SK-N-SH (cell line): ENCODE measurements at regions not wholly inside any gene's neighbourhood (a gene's known extent, or its start where the extent isn't known, plus 50 kb on each side); places are given as distances from the start of the nearest gene placed in this dataset.

Experiments
- CTCF ChIA-PET: fragments of 300-600, 350-600 bp; formaldehyde crosslinking; extraction: SDS; loops from one replicate; lab custom pipeline; 2021; lab: Yijun Ruan, JAX
- POLR2A ChIA-PET: fragments of 350-600 bp; sonication (Branson Sonifier 250); formaldehyde crosslinking; extraction: SDS; loops from one replicate; lab custom pipeline; 2020; ENCODE audit warnings: antibody characterized with exemption, inconsistent platforms; lab: Yijun Ruan, JAX
- DNase-seq: peaks from one replicate; pipeline ENCODE4 v3.0.0; 2012
- H2AFZ ChIP-seq: fragments of 200-600 bp; sonication (generic); 2 replicates; pipeline ENCODE4 v1.8.1; 2016; ENCODE audit warnings: antibody characterized with exemption, mild to moderate bottlenecking, low read depth
- H3F3A ChIP-seq: fragments of 200-600 bp; sonication (generic); replicated peaks from 2 replicates; pipeline ENCODE3; 2016; ENCODE audit warnings: antibody characterized with exemption, mild to moderate bottlenecking; ENCODE audit not compliant: insufficient read depth
- H3K27ac ChIP-seq, 2 experiments: fragments of 200-500 bp in 1 of 2; fragments of 200-600 bp in 1 of 2; sonication (Bioruptor generic) in 1 of 2; sonication (generic), shearing (Covaris generic) in 1 of 2; 2 replicates each; pipeline versions ENCODE4 v1.5.1 to v1.6.1; 2014 to 2016; ENCODE audit warnings: low read depth in 2 of 2, inconsistent platforms in 1 of 2, low read length in 1 of 2, mild to moderate bottlenecking in 1 of 2, mixed read lengths in 1 of 2
- H3K27me3 ChIP-seq: fragments of 200-600 bp; sonication (generic), shearing (Covaris generic); 2 replicates; pipeline ENCODE4 v1.6.1; 2016; ENCODE audit warnings: mixed run types; ENCODE audit not compliant: insufficient read depth
- H3K36me3 ChIP-seq, 2 experiments: fragments of 200-500 bp in 1 of 2; fragments of 200-600 bp in 1 of 2; sonication (Bioruptor generic) in 1 of 2; sonication (generic) in 1 of 2; replicated peaks in 1 of 2; 2 replicates each; pipeline versions ENCODE3 to v1.5.1; 2014 to 2016; ENCODE audit warnings: low read length in 1 of 2, mild to moderate bottlenecking in 1 of 2; ENCODE audit not compliant: insufficient read depth in 2 of 2, control insufficient read depth in 1 of 2
- H3K4me1 ChIP-seq, 2 experiments: fragments of 200-500 bp in 1 of 2; fragments of 200-600 bp in 1 of 2; sonication (Bioruptor generic) in 1 of 2; sonication (generic), shearing (Covaris generic) in 1 of 2; 2 replicates each; pipeline versions ENCODE4 v1.5.1 to v1.6.1; 2014 to 2016; ENCODE audit warnings: low read depth in 1 of 2, low read length in 1 of 2, mixed run types in 1 of 2; ENCODE audit not compliant: insufficient read depth in 2 of 2, control insufficient read depth in 1 of 2
- H3K4me2 ChIP-seq: fragments of 200-600 bp; sonication (generic), shearing (Covaris generic); 2 replicates; pipeline ENCODE4 v1.6.1; 2017; ENCODE audit warnings: mixed run types
- H3K4me3 ChIP-seq, 2 experiments: fragments of 200-500 bp in 1 of 2; fragments of 200-600 bp in 1 of 2; sonication (Bioruptor generic) in 1 of 2; sonication (generic), shearing (Covaris generic) in 1 of 2; 2 replicates each; pipeline versions ENCODE4 v1.5.1 to v1.8.1; 2014 to 2016; ENCODE audit warnings: low read depth in 2 of 2, inconsistent platforms in 1 of 2, low read length in 1 of 2, mild to moderate bottlenecking in 1 of 2, mixed read lengths in 1 of 2, moderate library complexity in 1 of 2
- H3K79me2 ChIP-seq: fragments of 200-600 bp; sonication (generic); 2 replicates; pipeline ENCODE4 v1.8.1; 2017; ENCODE audit warnings: mild to moderate bottlenecking; ENCODE audit not compliant: insufficient read depth
- H3K9ac ChIP-seq: fragments of 200-600 bp; sonication (generic); 2 replicates; pipeline ENCODE4 v1.6.1; 2017; ENCODE audit warnings: mixed run types
- H3K9me2 ChIP-seq: fragments of 200-600 bp; sonication (generic); 2 replicates; pipeline ENCODE4 v1.6.1; 2017; ENCODE audit warnings: mixed run types
- H3K9me3 ChIP-seq: fragments of 200-600 bp; sonication (generic); 2 replicates; pipeline ENCODE4 v1.6.1; 2017; ENCODE audit warnings: mixed run types, mild to moderate bottlenecking, moderate library complexity
- H4K20me1 ChIP-seq: fragments of 200-600 bp; sonication (generic); 2 replicates; pipeline ENCODE4 v1.6.1; 2017; ENCODE audit warnings: mild to moderate bottlenecking, mixed run types; ENCODE audit not compliant: insufficient read depth
- CHD2 ChIP-seq: fragments of 150-350 bp; IDR thresholded peaks from 2 replicates; pipeline ENCODE4 v1.6.1; 2018; ENCODE audit warnings: low read length; ENCODE audit not compliant: partially characterized antibody
- EP300 ChIP-seq, 2 experiments: IDR thresholded peaks; 2 replicates each; pipeline versions ENCODE4 v1.4.0 to v1.6.1; 2012; ENCODE audit warnings: borderline replicate concordance in 1 of 2, low read depth in 1 of 2, low read length in 1 of 2
- EZH2phosphoT487 ChIP-seq: fragments of 200-600 bp; sonication (generic); IDR thresholded peaks from 2 replicates; pipeline ENCODE4 v1.6.1; 2017; ENCODE audit warnings: low read depth, mixed run types, mild to moderate bottlenecking, antibody characterized with exemption, moderate library complexity, borderline replicate concordance
- FOSL2 ChIP-seq: IDR thresholded peaks from 2 replicates; pipeline ENCODE4 v1.4.0; 2012; ENCODE audit warnings: low read depth, mild to moderate bottlenecking, moderate library complexity, borderline replicate concordance
- FOXJ3 ChIP-seq: sonication (generic); formaldehyde crosslinking; IDR thresholded peaks from 2 replicates; pipeline ENCODE4 v1.5.1; 2020; ENCODE audit warnings: mild to moderate bottlenecking, missing genetic modification reagents
- GABPA ChIP-seq: IDR thresholded peaks from 2 replicates; pipeline ENCODE4 v1.4.0; 2012; ENCODE audit warnings: low read depth, mild to moderate bottlenecking
- GATA2 ChIP-seq: sonication (generic); formaldehyde crosslinking; IDR thresholded peaks from 2 replicates; pipeline ENCODE4 v1.5.0; 2020; ENCODE audit warnings: mild to moderate bottlenecking, missing genetic modification reagents
- JUND ChIP-seq: IDR thresholded peaks from 2 replicates; pipeline ENCODE4 v1.4.0; 2012
- MEF2A ChIP-seq: IDR thresholded peaks from 2 replicates; pipeline ENCODE4 v1.4.0; 2012; ENCODE audit warnings: low read depth, borderline replicate concordance
- MXI1 ChIP-seq: IDR thresholded peaks from 2 replicates; pipeline ENCODE4 v1.6.1; 2012; ENCODE audit warnings: mild to moderate bottlenecking, low read depth, low read length, improper control_type of control experiment
- NRF1 ChIP-seq: IDR thresholded peaks from 2 replicates; pipeline ENCODE4 v1.6.1; 2012; ENCODE audit warnings: low read depth, mild to moderate bottlenecking, low read length
- RFX5 ChIP-seq: IDR thresholded peaks from 2 replicates; pipeline ENCODE4 v1.6.1; 2012; ENCODE audit warnings: mild to moderate bottlenecking, improper control_type of control experiment, low read length
- RXRA ChIP-seq: IDR thresholded peaks from 2 replicates; pipeline ENCODE4 v1.4.0; 2012; ENCODE audit warnings: low read depth, mild to moderate bottlenecking, borderline replicate concordance
- SMC3 ChIP-seq: IDR thresholded peaks from 2 replicates; pipeline ENCODE4 v1.6.1; 2012; ENCODE audit warnings: low read depth, low read length, improper control_type of control experiment
- TCF12 ChIP-seq: IDR thresholded peaks from 2 replicates; pipeline ENCODE4 v1.4.0; 2012
- TF ChIP-seq, protein P1 (sequence below): fragments of 150-350 bp; IDR thresholded peaks from 2 replicates; pipeline ENCODE4 v1.6.1; 2017; ENCODE audit warnings: antibody characterized with exemption, low read length, low read depth, borderline replicate concordance
- TF ChIP-seq, protein P2 (sequence below): fragments of 150-350 bp; IDR thresholded peaks from 2 replicates; pipeline ENCODE4 v1.6.1; 2016; ENCODE audit warnings: mild to moderate bottlenecking, low read depth, low read length
- TF ChIP-seq, protein P3 (sequence below): IDR thresholded peaks from 2 replicates; pipeline ENCODE4 v1.6.1; 2012; ENCODE audit warnings: mild to moderate bottlenecking, low read depth, low read length, moderate library complexity
- TF ChIP-seq, protein P4 (sequence below): fragments of 200-600 bp; sonication (generic); IDR thresholded peaks from 2 replicates; pipeline ENCODE4 v1.6.1; 2017; ENCODE audit warnings: antibody characterized with exemption, mild to moderate bottlenecking, moderate library complexity
- TF ChIP-seq, protein P5 (sequence below): IDR thresholded peaks from 2 replicates; pipeline ENCODE4 v1.4.0; 2012; ENCODE audit warnings: low read depth

DNA sequence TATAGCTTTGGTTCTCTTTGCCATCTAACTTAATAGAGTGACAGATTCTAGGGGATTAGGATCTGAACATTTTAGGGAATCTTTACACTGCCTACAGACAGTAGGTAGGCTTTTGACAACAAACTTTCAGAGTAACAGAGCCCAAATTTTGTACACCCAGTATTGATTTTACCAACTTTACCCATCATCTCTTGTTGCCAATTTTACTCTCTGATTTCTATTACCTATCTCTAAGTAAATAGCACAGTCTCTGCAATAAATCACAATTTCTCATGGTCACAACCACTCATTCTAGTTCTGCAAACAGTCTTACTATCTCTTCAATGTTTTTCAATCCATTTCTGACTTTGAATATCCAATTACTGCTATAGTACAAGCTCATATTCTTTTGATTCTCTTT lies 1097.6 kb upstream of the PHF14 start:
- ChIA-PET POLR2A (interaction anchor here (0.6 kb wide), 1 partner anchor 14 kb away, joined by 4 read pairs; no protein-coding TSS in a partner anchor), CTCF (no interaction called here)
- H3F3A ChIP-seq = no peaks in the 10 kb centered on the region
- H3K27me3 ChIP-seq = no peaks in the 10 kb centered on the region
- H3K4me2 ChIP-seq = no peak overlapping the region
- no peaks in the 10 kb centered on the region for H3K36me3 ChIP-seq
- no peak for TF ChIP-seq GATA2 (CRISPR knock-in tag)
- no peak for TF ChIP-seq NRF1
- no peak for TF ChIP-seq RFX5
- TF ChIP-seq, protein P1, sequence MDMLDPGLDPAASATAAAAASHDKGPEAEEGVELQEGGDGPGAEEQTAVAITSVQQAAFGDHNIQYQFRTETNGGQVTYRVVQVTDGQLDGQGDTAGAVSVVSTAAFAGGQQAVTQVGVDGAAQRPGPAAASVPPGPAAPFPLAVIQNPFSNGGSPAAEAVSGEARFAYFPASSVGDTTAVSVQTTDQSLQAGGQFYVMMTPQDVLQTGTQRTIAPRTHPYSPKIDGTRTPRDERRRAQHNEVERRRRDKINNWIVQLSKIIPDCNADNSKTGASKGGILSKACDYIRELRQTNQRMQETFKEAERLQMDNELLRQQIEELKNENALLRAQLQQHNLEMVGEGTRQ = no peak
- no peak for TF ChIP-seq MXI1
- no peak for TF ChIP-seq EP300 (IDR thresholded peaks at IDR 0.05; ENCODE audit: borderline replicate concordance in 1 of 2, low read depth in 1 of 2, low read length in 1 of 2)
- TF ChIP-seq TCF12 = no peak
- TF ChIP-seq CHD2 = no peak
- no peak for TF ChIP-seq EZH2phosphoT487
- TF ChIP-seq FOSL2 = no peak
- no peak for TF ChIP-seq GABPA
- TF ChIP-seq, protein P2, sequence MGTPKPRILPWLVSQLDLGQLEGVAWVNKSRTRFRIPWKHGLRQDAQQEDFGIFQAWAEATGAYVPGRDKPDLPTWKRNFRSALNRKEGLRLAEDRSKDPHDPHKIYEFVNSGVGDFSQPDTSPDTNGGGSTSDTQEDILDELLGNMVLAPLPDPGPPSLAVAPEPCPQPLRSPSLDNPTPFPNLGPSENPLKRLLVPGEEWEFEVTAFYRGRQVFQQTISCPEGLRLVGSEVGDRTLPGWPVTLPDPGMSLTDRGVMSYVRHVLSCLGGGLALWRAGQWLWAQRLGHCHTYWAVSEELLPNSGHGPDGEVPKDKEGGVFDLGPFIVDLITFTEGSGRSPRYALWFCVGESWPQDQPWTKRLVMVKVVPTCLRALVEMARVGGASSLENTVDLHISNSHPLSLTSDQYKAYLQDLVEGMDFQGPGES = no peak
- no peak for TF ChIP-seq JUND
- TF ChIP-seq SMC3 = no peak
- no peak for TF ChIP-seq FOXJ3
- TF ChIP-seq MEF2A = no peak
- TF ChIP-seq, protein P3, sequence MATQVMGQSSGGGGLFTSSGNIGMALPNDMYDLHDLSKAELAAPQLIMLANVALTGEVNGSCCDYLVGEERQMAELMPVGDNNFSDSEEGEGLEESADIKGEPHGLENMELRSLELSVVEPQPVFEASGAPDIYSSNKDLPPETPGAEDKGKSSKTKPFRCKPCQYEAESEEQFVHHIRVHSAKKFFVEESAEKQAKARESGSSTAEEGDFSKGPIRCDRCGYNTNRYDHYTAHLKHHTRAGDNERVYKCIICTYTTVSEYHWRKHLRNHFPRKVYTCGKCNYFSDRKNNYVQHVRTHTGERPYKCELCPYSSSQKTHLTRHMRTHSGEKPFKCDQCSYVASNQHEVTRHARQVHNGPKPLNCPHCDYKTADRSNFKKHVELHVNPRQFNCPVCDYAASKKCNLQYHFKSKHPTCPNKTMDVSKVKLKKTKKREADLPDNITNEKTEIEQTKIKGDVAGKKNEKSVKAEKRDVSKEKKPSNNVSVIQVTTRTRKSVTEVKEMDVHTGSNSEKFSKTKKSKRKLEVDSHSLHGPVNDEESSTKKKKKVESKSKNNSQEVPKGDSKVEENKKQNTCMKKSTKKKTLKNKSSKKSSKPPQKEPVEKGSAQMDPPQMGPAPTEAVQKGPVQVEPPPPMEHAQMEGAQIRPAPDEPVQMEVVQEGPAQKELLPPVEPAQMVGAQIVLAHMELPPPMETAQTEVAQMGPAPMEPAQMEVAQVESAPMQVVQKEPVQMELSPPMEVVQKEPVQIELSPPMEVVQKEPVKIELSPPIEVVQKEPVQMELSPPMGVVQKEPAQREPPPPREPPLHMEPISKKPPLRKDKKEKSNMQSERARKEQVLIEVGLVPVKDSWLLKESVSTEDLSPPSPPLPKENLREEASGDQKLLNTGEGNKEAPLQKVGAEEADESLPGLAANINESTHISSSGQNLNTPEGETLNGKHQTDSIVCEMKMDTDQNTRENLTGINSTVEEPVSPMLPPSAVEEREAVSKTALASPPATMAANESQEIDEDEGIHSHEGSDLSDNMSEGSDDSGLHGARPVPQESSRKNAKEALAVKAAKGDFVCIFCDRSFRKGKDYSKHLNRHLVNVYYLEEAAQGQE = no peak
- TF ChIP-seq, protein P4, sequence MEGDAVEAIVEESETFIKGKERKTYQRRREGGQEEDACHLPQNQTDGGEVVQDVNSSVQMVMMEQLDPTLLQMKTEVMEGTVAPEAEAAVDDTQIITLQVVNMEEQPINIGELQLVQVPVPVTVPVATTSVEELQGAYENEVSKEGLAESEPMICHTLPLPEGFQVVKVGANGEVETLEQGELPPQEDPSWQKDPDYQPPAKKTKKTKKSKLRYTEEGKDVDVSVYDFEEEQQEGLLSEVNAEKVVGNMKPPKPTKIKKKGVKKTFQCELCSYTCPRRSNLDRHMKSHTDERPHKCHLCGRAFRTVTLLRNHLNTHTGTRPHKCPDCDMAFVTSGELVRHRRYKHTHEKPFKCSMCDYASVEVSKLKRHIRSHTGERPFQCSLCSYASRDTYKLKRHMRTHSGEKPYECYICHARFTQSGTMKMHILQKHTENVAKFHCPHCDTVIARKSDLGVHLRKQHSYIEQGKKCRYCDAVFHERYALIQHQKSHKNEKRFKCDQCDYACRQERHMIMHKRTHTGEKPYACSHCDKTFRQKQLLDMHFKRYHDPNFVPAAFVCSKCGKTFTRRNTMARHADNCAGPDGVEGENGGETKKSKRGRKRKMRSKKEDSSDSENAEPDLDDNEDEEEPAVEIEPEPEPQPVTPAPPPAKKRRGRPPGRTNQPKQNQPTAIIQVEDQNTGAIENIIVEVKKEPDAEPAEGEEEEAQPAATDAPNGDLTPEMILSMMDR = no peak
- no peak for TF ChIP-seq RXRA
- TF ChIP-seq, protein P5, sequence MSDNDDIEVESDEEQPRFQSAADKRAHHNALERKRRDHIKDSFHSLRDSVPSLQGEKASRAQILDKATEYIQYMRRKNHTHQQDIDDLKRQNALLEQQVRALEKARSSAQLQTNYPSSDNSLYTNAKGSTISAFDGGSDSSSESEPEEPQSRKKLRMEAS = no peak
- H3K79me2 ChIP-seq = no peaks in the 10 kb centered on the region
- no peak for DNase-seq
- H2AFZ ChIP-seq = no peak overlapping the region
- no peaks in the 10 kb centered on the region for H4K20me1 ChIP-seq
- H3K9ac ChIP-seq = no peak overlapping the region
- H3K4me1 ChIP-seq = no peaks in the 10 kb centered on the region; a peak in 1 of 4 replicates
- no peak overlapping the region for H3K27ac ChIP-seq
- no peak overlapping the region for H3K4me3 ChIP-seq
- H3K9me2 ChIP-seq = no peaks in the 10 kb centered on the region
- peaks cover 21% of the 10 kb centered on the region; the same call in 1 of the 2 replicates for H3K9me3 ChIP-seq
